ENCODE measurements at regions not wholly inside any gene's neighbourhood (a gene's known extent, or its start where the extent isn't known, plus 50 kb on each side); places are given as distances from the start of the nearest gene placed in this dataset.
"Not testable (repeated sequence)": the region's sequence is repeated elsewhere in the genome, so short reads cannot be mapped to it uniquely, and the experiment has no call there.

GRCh38 chr22:16730894-16731293, 94.3 kb downstream of the XKR3 start:
- not testable (repeated sequence) for H3K4me3 ChIP-seq (ENCODE audit: low read length); H3K9ac ChIP-seq (ENCODE audit: low read depth, low read length); H3K4me1 ChIP-seq (ENCODE audit: insufficient read depth, low read length); H3K36me3 ChIP-seq (ENCODE audit: insufficient read depth, low read depth, low read length); H3K27me3 ChIP-seq (ENCODE audit: insufficient read depth, low read length); H3K27ac ChIP-seq (ENCODE audit: low read length)
- peaks cover 48% of the 10 kb centered on the region for H3K9me3 ChIP-seq (ENCODE audit: insufficient read depth, low read depth, low read length)

GRCh38 chr22:16727491-16727890, 97.7 kb downstream of the XKR3 start:
- H3K27ac ChIP-seq (ENCODE audit: low read length); H3K4me1 ChIP-seq (ENCODE audit: insufficient read depth, low read length); H3K4me3 ChIP-seq (ENCODE audit: low read length); H3K9ac ChIP-seq (ENCODE audit: low read depth, low read length); H3K36me3 ChIP-seq (ENCODE audit: insufficient read depth, low read depth, low read length); H3K27me3 ChIP-seq (ENCODE audit: insufficient read depth, low read length): not testable (repeated sequence)
- peaks cover 51% of the 10 kb centered on the region for H3K9me3 ChIP-seq (ENCODE audit: insufficient read depth, low read depth, low read length)

- H3K27me3 ChIP-seq (ENCODE audit: insufficient read depth, low read length); H3K36me3 ChIP-seq (ENCODE audit: insufficient read depth, low read depth, low read length); H3K9ac ChIP-seq (ENCODE audit: low read depth, low read length); H3K27ac ChIP-seq (ENCODE audit: low read length); H3K4me3 ChIP-seq (ENCODE audit: low read length); H3K4me1 ChIP-seq (ENCODE audit: insufficient read depth, low read length): not testable (repeated sequence)
- peaks cover 61% of the 10 kb centered on the region for H3K9me3 ChIP-seq (ENCODE audit: insufficient read depth, low read depth, low read length)
These were observed 102.0 kb downstream of the XKR3 start for GRCh38 chr22:16723241-16723640.

GRCh38 chr22:16722564-16722963, 102.6 kb downstream of the XKR3 start:
- not testable (repeated sequence) for H3K9ac ChIP-seq (ENCODE audit: low read depth, low read length); H3K4me3 ChIP-seq (ENCODE audit: low read length); H3K36me3 ChIP-seq (ENCODE audit: insufficient read depth, low read depth, low read length); H3K27ac ChIP-seq (ENCODE audit: low read length); H3K27me3 ChIP-seq (ENCODE audit: insufficient read depth, low read length); H3K4me1 ChIP-seq (ENCODE audit: insufficient read depth, low read length)
- peaks cover 65% of the 10 kb centered on the region for H3K9me3 ChIP-seq (ENCODE audit: insufficient read depth, low read depth, low read length)

GRCh38 chr22:16721961-16722360, 103.2 kb downstream of the XKR3 start:
- H3K27me3 ChIP-seq (ENCODE audit: insufficient read depth, low read length): no peaks in the 10 kb centered on the region
- H3K36me3 ChIP-seq (ENCODE audit: insufficient read depth, low read depth, low read length): no peaks in the 10 kb centered on the region
- H3K4me3 ChIP-seq (ENCODE audit: low read length): no peak overlapping the region
- H3K4me1 ChIP-seq (ENCODE audit: insufficient read depth, low read length): no peaks in the 10 kb centered on the region
- H3K9ac ChIP-seq (ENCODE audit: low read depth, low read length): no peak overlapping the region
- H3K9me3 ChIP-seq (ENCODE audit: insufficient read depth, low read depth, low read length): peaks cover 68% of the 10 kb centered on the region
- no peak overlapping the region for H3K27ac ChIP-seq (ENCODE audit: low read length)

- H3K27ac ChIP-seq (ENCODE audit: low read length): no peak overlapping the region
- H3K4me3 ChIP-seq (ENCODE audit: low read length): no peak overlapping the region; the same call in 1 of the 2 replicates
- H3K27me3 ChIP-seq (ENCODE audit: insufficient read depth, low read length): no peaks in the 10 kb centered on the region
- H3K36me3 ChIP-seq (ENCODE audit: insufficient read depth, low read depth, low read length): no peaks in the 10 kb centered on the region
- peaks cover 81% of the 10 kb centered on the region for H3K9me3 ChIP-seq (ENCODE audit: insufficient read depth, low read depth, low read length)
- no peaks in the 10 kb centered on the region for H3K4me1 ChIP-seq (ENCODE audit: insufficient read depth, low read length)
- no peak overlapping the region for H3K9ac ChIP-seq (ENCODE audit: low read depth, low read length)
These were observed 107.3 kb downstream of the XKR3 start for GRCh38 chr22:16717699-16718558.

GRCh38 chr22:16714568-16714967, 110.6 kb downstream of the XKR3 start:
- H3K27me3 ChIP-seq (ENCODE audit: insufficient read depth, low read length); H3K27ac ChIP-seq (ENCODE audit: low read length); H3K4me1 ChIP-seq (ENCODE audit: insufficient read depth, low read length); H3K36me3 ChIP-seq (ENCODE audit: insufficient read depth, low read depth, low read length); H3K4me3 ChIP-seq (ENCODE audit: low read length); H3K9ac ChIP-seq (ENCODE audit: low read depth, low read length): not testable (repeated sequence)
- H3K9me3 ChIP-seq (ENCODE audit: insufficient read depth, low read depth, low read length): peaks cover 83% of the 10 kb centered on the region

GRCh38 chr22:16702318-16702870, 109.8 kb upstream of the CCT8L2 start:
- not testable (repeated sequence) for H3K4me3 ChIP-seq (ENCODE audit: low read length); H3K4me1 ChIP-seq (ENCODE audit: insufficient read depth, low read length); H3K27ac ChIP-seq (ENCODE audit: low read length); H3K36me3 ChIP-seq (ENCODE audit: insufficient read depth, low read depth, low read length); H3K9ac ChIP-seq (ENCODE audit: low read depth, low read length); H3K27me3 ChIP-seq (ENCODE audit: insufficient read depth, low read length)
- H3K9me3 ChIP-seq (ENCODE audit: insufficient read depth, low read depth, low read length): peaks cover 62% of the 10 kb centered on the region

- H3K4me1 ChIP-seq (ENCODE audit: insufficient read depth, low read length); H3K36me3 ChIP-seq (ENCODE audit: insufficient read depth, low read depth, low read length); H3K27ac ChIP-seq (ENCODE audit: low read length); H3K4me3 ChIP-seq (ENCODE audit: low read length); H3K27me3 ChIP-seq (ENCODE audit: insufficient read depth, low read length); H3K9ac ChIP-seq (ENCODE audit: low read depth, low read length): not testable (repeated sequence)
- H3K9me3 ChIP-seq (ENCODE audit: insufficient read depth, low read depth, low read length): peaks cover 67% of the 10 kb centered on the region
These were observed 107.8 kb upstream of the CCT8L2 start for GRCh38 chr22:16700390-16700789.

GRCh38 chr22:16699326-16699725, 106.7 kb upstream of the CCT8L2 start:
- H3K36me3 ChIP-seq (ENCODE audit: insufficient read depth, low read depth, low read length): no peaks in the 10 kb centered on the region
- no peak overlapping the region for H3K4me3 ChIP-seq (ENCODE audit: low read length)
- H3K27me3 ChIP-seq (ENCODE audit: insufficient read depth, low read length): no peaks in the 10 kb centered on the region
- no peaks in the 10 kb centered on the region for H3K4me1 ChIP-seq (ENCODE audit: insufficient read depth, low read length)
- H3K9me3 ChIP-seq (ENCODE audit: insufficient read depth, low read depth, low read length): peaks cover 71% of the 10 kb centered on the region
- H3K9ac ChIP-seq (ENCODE audit: low read depth, low read length): no peak overlapping the region
- H3K27ac ChIP-seq (ENCODE audit: low read length): no peak overlapping the region

GRCh38 chr22:16697492-16698044, 105.0 kb upstream of the CCT8L2 start:
- peaks cover 75% of the 10 kb centered on the region for H3K9me3 ChIP-seq (ENCODE audit: insufficient read depth, low read depth, low read length)
- H3K27me3 ChIP-seq (ENCODE audit: insufficient read depth, low read length); H3K27ac ChIP-seq (ENCODE audit: low read length); H3K9ac ChIP-seq (ENCODE audit: low read depth, low read length); H3K36me3 ChIP-seq (ENCODE audit: insufficient read depth, low read depth, low read length); H3K4me3 ChIP-seq (ENCODE audit: low read length); H3K4me1 ChIP-seq (ENCODE audit: insufficient read depth, low read length): not testable (repeated sequence)

GRCh38 chr22:16696900-16697299, 104.3 kb upstream of the CCT8L2 start:
- not testable (repeated sequence) for H3K4me1 ChIP-seq (ENCODE audit: insufficient read depth, low read length); H3K27ac ChIP-seq (ENCODE audit: low read length); H3K4me3 ChIP-seq (ENCODE audit: low read length); H3K36me3 ChIP-seq (ENCODE audit: insufficient read depth, low read depth, low read length); H3K27me3 ChIP-seq (ENCODE audit: insufficient read depth, low read length); H3K9ac ChIP-seq (ENCODE audit: low read depth, low read length)
- H3K9me3 ChIP-seq (ENCODE audit: insufficient read depth, low read depth, low read length): peaks cover 74% of the 10 kb centered on the region
